ENCODE measurements at regions not wholly inside any gene's neighbourhood (a gene's known extent, or its start where the extent isn't known, plus 50 kb on each side); places are given as distances from the start of the nearest gene placed in this dataset.

DNA sequence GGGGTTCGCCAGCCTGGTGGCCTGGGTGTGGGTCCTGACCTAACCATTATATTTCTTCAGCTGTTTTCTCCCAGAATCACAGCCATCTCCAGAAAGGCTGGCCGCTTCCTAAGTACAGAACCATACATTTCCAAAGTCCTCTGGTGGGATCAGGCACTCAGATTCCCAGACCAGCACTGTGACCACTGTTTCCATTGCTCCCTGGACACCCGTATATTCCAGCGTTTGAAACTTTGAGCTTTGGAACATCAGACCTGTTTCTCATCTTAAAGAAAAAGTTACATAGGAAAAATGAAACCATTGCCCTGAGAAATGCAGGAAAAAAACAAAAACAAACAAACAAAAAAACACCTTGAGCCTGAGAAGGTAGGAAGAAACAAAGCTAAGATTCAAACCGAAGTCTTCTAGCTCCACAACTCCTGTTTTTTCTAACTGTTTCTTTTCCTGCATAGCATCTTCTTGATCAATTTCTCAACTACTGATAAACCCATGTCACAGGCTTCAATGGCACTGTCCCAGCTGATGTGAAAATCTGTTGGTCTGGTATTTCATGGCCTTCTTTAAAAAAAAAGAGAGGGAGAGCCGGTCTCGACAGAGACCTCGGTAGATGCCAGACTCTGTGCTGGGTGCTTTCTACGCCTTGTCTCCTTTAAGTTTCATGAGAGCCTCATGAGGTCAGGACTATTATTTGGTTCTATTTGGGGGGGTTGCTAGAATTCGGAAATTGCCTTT, 221.3 kb downstream of the TOMM20 start:
- TF ChIP-seq CTCF (conservative IDR thresholded peaks at IDR 0.05; ENCODE audit: low read depth, low read length): no peak
- no peak for DNase-seq (ENCODE audit: low read depth)

DNA sequence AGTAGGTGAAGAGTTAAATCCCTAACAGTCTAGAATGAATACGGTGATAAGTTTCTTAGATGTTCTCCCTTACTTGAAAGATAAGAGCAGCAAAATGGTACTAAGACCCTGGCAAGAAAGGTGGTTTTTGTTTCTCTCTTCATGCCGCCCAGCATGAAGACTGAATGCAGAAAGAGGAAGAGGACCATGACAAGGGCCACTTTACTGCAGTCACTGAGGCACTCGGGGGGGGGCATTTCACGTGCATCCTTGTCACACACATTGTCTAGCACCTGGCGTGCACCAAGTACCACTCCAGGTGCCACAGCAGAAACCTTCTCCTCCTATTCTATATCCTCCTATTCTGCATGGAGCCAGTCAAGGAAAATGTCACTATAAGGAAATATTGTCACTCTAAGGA, 222.0 kb downstream of the TOMM20 start:
- DNase-seq (ENCODE audit: low read depth): no peak

More for the DNA sequence above, 221.3 kb downstream of the TOMM20 start:
- no peak overlapping the region for H3K4me3 ChIP-seq (ENCODE audit: low read length)

GRCh38 chr1:234902774-234903547, 225.7 kb downstream of the TOMM20 start:
- no peak for TF ChIP-seq CTCF (conservative IDR thresholded peaks at IDR 0.05; ENCODE audit: low read depth, low read length)
- H3K4me3 ChIP-seq (ENCODE audit: low read length): no peak overlapping the region
- no peak for DNase-seq (ENCODE audit: low read depth)

More for the DNA sequence above, 222.0 kb downstream of the TOMM20 start:
- TF ChIP-seq CTCF (conservative IDR thresholded peaks at IDR 0.05; ENCODE audit: low read depth, low read length): no peak
- H3K4me3 ChIP-seq (ENCODE audit: low read length): no peak overlapping the region

DNA sequence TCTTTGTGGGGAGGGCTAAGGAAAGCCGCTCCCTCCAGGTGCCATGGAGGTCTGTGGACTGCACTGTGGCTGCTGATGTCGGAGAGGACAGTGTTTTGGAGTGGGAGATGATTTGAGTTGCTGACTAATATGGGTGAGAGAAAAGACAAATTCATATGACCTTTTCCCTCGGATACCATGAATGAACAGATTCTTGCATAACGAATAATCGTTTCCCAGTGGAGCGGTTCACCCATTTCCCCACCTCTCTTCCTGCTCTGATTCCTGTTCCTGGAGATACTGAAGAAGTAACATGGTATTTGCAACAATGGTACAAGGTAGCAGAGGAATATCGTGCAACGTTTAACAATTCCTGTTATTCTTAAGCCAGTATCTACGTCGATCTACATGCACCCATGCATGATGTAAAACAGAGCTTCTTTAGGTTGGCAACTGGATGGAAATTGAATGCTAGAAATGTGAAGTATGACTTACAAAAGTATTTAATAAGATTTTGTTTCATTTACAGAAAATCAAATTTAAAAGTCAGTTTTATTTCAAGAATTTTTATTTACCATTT, 227.1 kb downstream of the TOMM20 start:
- no peak for TF ChIP-seq CTCF (conservative IDR thresholded peaks at IDR 0.05; ENCODE audit: low read depth, low read length)
- no peak for DNase-seq (ENCODE audit: low read depth)
- no peak overlapping the region for H3K4me3 ChIP-seq (ENCODE audit: low read length)

DNA sequence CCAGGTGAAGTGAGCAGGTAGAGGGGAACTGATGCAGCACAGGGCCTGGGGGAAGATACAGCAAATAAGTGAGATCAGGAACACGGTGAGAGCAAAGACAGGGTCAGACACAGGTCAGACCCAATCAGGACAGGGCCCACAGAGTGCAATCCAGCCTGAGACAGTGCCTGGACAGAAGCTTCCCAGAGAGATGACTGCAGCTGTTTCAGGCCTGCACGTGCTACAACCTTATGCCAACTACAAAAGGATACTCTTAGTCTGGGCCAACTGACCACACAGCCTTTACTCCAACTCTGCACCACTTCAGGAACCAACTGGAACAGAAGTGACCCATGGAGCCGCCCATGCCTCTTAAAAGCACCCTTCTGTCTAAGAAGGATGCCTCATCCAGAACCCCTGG, 228.0 kb downstream of the TOMM20 start:
- no peak overlapping the region for H3K4me3 ChIP-seq (ENCODE audit: low read length)
- no peak for TF ChIP-seq CTCF (conservative IDR thresholded peaks at IDR 0.05; ENCODE audit: low read depth, low read length)
- DNase-seq (ENCODE audit: low read depth): no peak

GRCh38 chr1:234899730-234900072, 228.9 kb downstream of the TOMM20 start:
- H3K4me3 ChIP-seq (ENCODE audit: low read length): no peak overlapping the region
- no peak for TF ChIP-seq CTCF (conservative IDR thresholded peaks at IDR 0.05; ENCODE audit: low read depth, low read length)
- no peak for DNase-seq (ENCODE audit: low read depth)

All from retinal pigment epithelial cell (primary cell).